HFF-Myc (cell line): ENCODE measurements at regions not wholly inside any gene's neighbourhood (a gene's known extent, or its start where the extent isn't known, plus 50 kb on each side); places are given as distances from the start of the nearest gene placed in this dataset.

Experiments
- DNase-seq: peaks from one replicate; pipeline ENCODE4 v3.0.0-alpha.2; 2011; ENCODE audit warnings: low read depth; ENCODE audit errors: extremely low read depth
- H3K4me3 ChIP-seq: replicated peaks from 2 replicates; pipeline ENCODE4 v1.5.1; 2011; ENCODE audit warnings: low read depth, mild to moderate bottlenecking, control low read depth, low read length
- TF ChIP-seq, protein P1 (sequence below): IDR thresholded peaks from 2 replicates; pipeline ENCODE4 v1.5.1; 2012; ENCODE audit warnings: mild to moderate bottlenecking, low read depth, low read length, control low read depth; ENCODE audit errors: missing control alignments

- no peak overlapping the region for H3K4me3 ChIP-seq
- no peak for DNase-seq
- TF ChIP-seq, protein P1, sequence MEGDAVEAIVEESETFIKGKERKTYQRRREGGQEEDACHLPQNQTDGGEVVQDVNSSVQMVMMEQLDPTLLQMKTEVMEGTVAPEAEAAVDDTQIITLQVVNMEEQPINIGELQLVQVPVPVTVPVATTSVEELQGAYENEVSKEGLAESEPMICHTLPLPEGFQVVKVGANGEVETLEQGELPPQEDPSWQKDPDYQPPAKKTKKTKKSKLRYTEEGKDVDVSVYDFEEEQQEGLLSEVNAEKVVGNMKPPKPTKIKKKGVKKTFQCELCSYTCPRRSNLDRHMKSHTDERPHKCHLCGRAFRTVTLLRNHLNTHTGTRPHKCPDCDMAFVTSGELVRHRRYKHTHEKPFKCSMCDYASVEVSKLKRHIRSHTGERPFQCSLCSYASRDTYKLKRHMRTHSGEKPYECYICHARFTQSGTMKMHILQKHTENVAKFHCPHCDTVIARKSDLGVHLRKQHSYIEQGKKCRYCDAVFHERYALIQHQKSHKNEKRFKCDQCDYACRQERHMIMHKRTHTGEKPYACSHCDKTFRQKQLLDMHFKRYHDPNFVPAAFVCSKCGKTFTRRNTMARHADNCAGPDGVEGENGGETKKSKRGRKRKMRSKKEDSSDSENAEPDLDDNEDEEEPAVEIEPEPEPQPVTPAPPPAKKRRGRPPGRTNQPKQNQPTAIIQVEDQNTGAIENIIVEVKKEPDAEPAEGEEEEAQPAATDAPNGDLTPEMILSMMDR: no peak
Observed at GRCh38 chr2:142330458-142330857, 199.6 kb upstream of the LRP1B start.

GRCh38 chr2:142325870-142326269, 195.1 kb upstream of the LRP1B start:
- no peak overlapping the region for H3K4me3 ChIP-seq
- no peak for DNase-seq
- TF ChIP-seq, protein P1: no peak

GRCh38 chr2:142323206-142323605, 192.4 kb upstream of the LRP1B start:
- DNase-seq: no peak
- TF ChIP-seq, protein P1: no peak
- H3K4me3 ChIP-seq: no peak overlapping the region

- no peak overlapping the region for H3K4me3 ChIP-seq
- DNase-seq: no peak
- TF ChIP-seq, protein P1: no peak
Observed at GRCh38 chr2:142321706-142322280, 191.0 kb upstream of the LRP1B start.

GRCh38 chr2:142320067-142320466, 189.3 kb upstream of the LRP1B start:
- no peak for DNase-seq
- H3K4me3 ChIP-seq: no peak overlapping the region
- TF ChIP-seq, protein P1: no peak

DNA sequence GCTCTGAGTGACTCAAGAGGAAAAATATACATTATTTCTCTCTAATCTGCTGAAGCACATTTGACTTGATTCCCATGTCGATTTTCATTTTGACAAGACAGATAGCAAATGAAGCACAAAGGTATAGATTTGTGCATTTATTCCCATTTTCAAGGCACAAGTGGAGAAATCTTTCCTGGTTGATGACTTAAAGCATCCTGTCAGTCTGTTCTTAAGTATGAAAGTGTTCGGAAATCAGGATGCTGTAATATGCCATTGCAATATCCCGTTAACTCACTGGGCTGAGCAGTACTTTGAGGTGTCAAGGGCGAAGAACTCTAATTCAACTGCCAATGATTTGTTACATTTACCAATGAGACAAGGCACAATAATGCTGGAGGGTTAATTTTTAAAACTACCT, 185.2 kb upstream of the LRP1B start:
- TF ChIP-seq, protein P1: no peak
- H3K4me3 ChIP-seq: no peak overlapping the region
- DNase-seq: no peak

- no peak overlapping the region for H3K4me3 ChIP-seq
- no peak for DNase-seq
- TF ChIP-seq, protein P1: no peak
Observed at GRCh38 chr2:142315346-142315745, 184.5 kb upstream of the LRP1B start.
